A549 (cell line): ENCODE measurements at regions not wholly inside any gene's neighbourhood (a gene's known extent, or its start where the extent isn't known, plus 50 kb on each side); places are given as distances from the start of the nearest gene placed in this dataset.

Source experiments
- ATAC-seq, 2 experiments: fragments of 200-7000 bp in 1 of 2; fragments of >200 bp in 1 of 2; cut with Nextera tagmentation in 1 of 2; cut with Tn5 transposase in 1 of 2; 3 replicates each; pipeline versions ENCODE4 v1.8.0 to v1.9.1; 2018 to 2020; ENCODE audit warnings: mild to moderate bottlenecking in 1 of 2, moderate library complexity in 1 of 2
- CTCF ChIA-PET: fragments of 300-600 bp; sonication (Branson Sonifier 250); formaldehyde crosslinking; extraction: SDS; loops from one replicate; lab custom pipeline; 2021; ENCODE audit warnings: antibody characterized with exemption, inconsistent platforms; lab: Yijun Ruan, JAX
- POLR2A ChIA-PET: fragments of 350-600 bp; formaldehyde crosslinking; extraction: SDS; loops from one replicate; lab custom pipeline; 2021; ENCODE audit warnings: antibody characterized with exemption, inconsistent platforms; lab: Yijun Ruan, JAX
- DNase-seq, 2 experiments: peaks; one replicate each; pipeline versions ENCODE4 v3.0.0 to v3.0.0-alpha.2; 2011 to 2016; ENCODE audit warnings: low read depth in 1 of 2, low spot score in 1 of 2
- FAIRE-seq: peaks from 2 replicates; lab custom pipeline; 2011; peaks lifted over from hg19 to GRCh38; lab: Jason Lieb, UNC
- H3K27ac ChIP-seq, 2 experiments: fragments of >200 bp; sonication (Bioruptor Twin); formaldehyde crosslinking; 3 replicates each; pipeline ENCODE4 v1.5.1; 2016 to 2017
- H3K4me1 ChIP-seq: fragments of >200 bp; sonication (Bioruptor Twin); formaldehyde crosslinking; 3 replicates; pipeline ENCODE4 v1.6.1; 2016
- H3K4me2 ChIP-seq: fragments of >200 bp; sonication (Bioruptor Twin); formaldehyde crosslinking; 3 replicates; pipeline ENCODE4 v1.6.1; 2016
- H3K4me3 ChIP-seq: fragments of >200 bp; sonication (Bioruptor Twin); formaldehyde crosslinking; 3 replicates; pipeline ENCODE4 v1.5.1; 2016
- H3K9me3 ChIP-seq: fragments of >200 bp; sonication (Bioruptor Twin); formaldehyde crosslinking; 3 replicates; pipeline ENCODE4 v1.6.1; 2016
- BCL3 ChIP-seq: fragments of >200 bp; sonication (Bioruptor Twin); formaldehyde crosslinking; IDR thresholded peaks from 3 replicates; pipeline ENCODE4 v1.6.1; 2016
- CEBPB ChIP-seq, 2 experiments: fragments of >200 bp in 1 of 2; sonication (Bioruptor Twin) in 1 of 2; formaldehyde crosslinking in 1 of 2; IDR thresholded peaks; 2 replicates each; pipeline ENCODE4 v1.6.1; 2012 to 2016
- CTCF ChIP-seq: fragments of >200 bp; sonication (Bioruptor Twin); formaldehyde crosslinking; IDR thresholded peaks from 3 replicates; pipeline ENCODE4 v1.5.1; 2016
- EP300 ChIP-seq, 2 experiments: fragments of >200 bp; sonication (Bioruptor Twin); formaldehyde crosslinking; IDR thresholded peaks; 2 replicates in 1 of 2; 3 replicates in 1 of 2; pipeline ENCODE4 v1.6.1; 2016 to 2017
- FOSB ChIP-seq: fragments of 250-450 bp; sonication (Bioruptor Pico); IDR thresholded peaks from 2 replicates; pipeline ENCODE4 v1.5.0; 2020; ENCODE audit warnings: mild to moderate bottlenecking, moderate library complexity
- GATA3 ChIP-seq: IDR thresholded peaks from 2 replicates; pipeline ENCODE4 v1.6.1; 2012; ENCODE audit warnings: borderline replicate concordance
- HES2 ChIP-seq: fragments of >200 bp; sonication (Bioruptor Twin); formaldehyde crosslinking; IDR thresholded peaks from 2 replicates; pipeline ENCODE4 v1.6.1; 2016
- HOXA7 ChIP-seq: fragments of 250-450 bp; sonication (Bioruptor Pico); IDR thresholded peaks from 2 replicates; pipeline ENCODE4 v1.5.0; 2020; ENCODE audit warnings: mild to moderate bottlenecking, moderate library complexity
- HOXB13 ChIP-seq: fragments of 250-450 bp; sonication (Bioruptor Pico); IDR thresholded peaks from 2 replicates; pipeline ENCODE4 v1.5.0; 2020; ENCODE audit warnings: low read depth, mild to moderate bottlenecking, moderate library complexity
- JUN ChIP-seq, 2 experiments: fragments of >200 bp; sonication (Bioruptor Twin); formaldehyde crosslinking; IDR thresholded peaks; 2 replicates in 1 of 2; 3 replicates in 1 of 2; pipeline ENCODE4 v1.6.1; 2016 to 2017
- MAFK ChIP-seq: fragments of 450-650 bp; IDR thresholded peaks from 2 replicates; pipeline ENCODE4 v1.6.1; 2014; ENCODE audit not compliant: partially characterized antibody
- MAX ChIP-seq: IDR thresholded peaks from 2 replicates; pipeline ENCODE4 v1.6.1; 2012
- MYC ChIP-seq: IDR thresholded peaks from 2 replicates; pipeline ENCODE4 v1.6.1; 2012; ENCODE audit warnings: mild to moderate bottlenecking, inconsistent platforms, low read length, improper control_type of control experiment, borderline replicate concordance
- NFE2L2 ChIP-seq: fragments of 150-350 bp; conservative IDR thresholded peaks from 2 replicates; pipeline ENCODE4 v1.6.1; 2014; ENCODE audit warnings: low read length
- NR3C1 ChIP-seq: fragments of >200 bp; sonication (Bioruptor Twin); formaldehyde crosslinking; IDR thresholded peaks from 3 replicates; pipeline ENCODE4 v1.6.1; 2017
- PBX3 ChIP-seq: IDR thresholded peaks from 2 replicates; pipeline ENCODE4 v1.6.1; 2012
- RCOR1 ChIP-seq: fragments of 150-350 bp; IDR thresholded peaks from 2 replicates; pipeline ENCODE4 v1.6.1; 2014; ENCODE audit warnings: antibody characterized with exemption, low read length, low read depth
- RFX5 ChIP-seq: fragments of 450-650 bp; IDR thresholded peaks from 2 replicates; pipeline ENCODE4 v1.7.1; 2014; ENCODE audit warnings: antibody characterized with exemption, mild to moderate bottlenecking, moderate library complexity
- SREBF2 ChIP-seq: fragments of 450-650 bp; IDR thresholded peaks from 2 replicates; pipeline ENCODE4 v1.6.1; 2014; ENCODE audit warnings: mild to moderate bottlenecking, moderate library complexity
- TP53 ChIP-seq: fragments of 250-450 bp; sonication (Bioruptor Pico); IDR thresholded peaks from 2 replicates; pipeline ENCODE4 v1.5.0; 2021; ENCODE audit warnings: mild to moderate bottlenecking, moderate library complexity
- USF2 ChIP-seq: fragments of 450-650 bp; IDR thresholded peaks from 2 replicates; pipeline ENCODE4 v1.6.1; 2014; ENCODE audit warnings: antibody characterized with exemption
- ZC3H11A ChIP-seq: fragments of 450-650 bp; IDR thresholded peaks from 2 replicates; pipeline ENCODE4 v1.6.1; 2014; ENCODE audit warnings: antibody characterized with exemption, mild to moderate bottlenecking
- ZNF302 ChIP-seq: fragments of 250-450 bp; sonication (Bioruptor Pico); IDR thresholded peaks from 2 replicates; pipeline ENCODE4 v1.9.0; 2021; ENCODE audit warnings: inconsistent platforms, mild to moderate bottlenecking, moderate library complexity
- ZSCAN20 ChIP-seq: fragments of 250-450 bp; sonication (Bioruptor Pico); IDR thresholded peaks from 2 replicates; pipeline ENCODE4 v1.8.0; 2022; ENCODE audit warnings: mild to moderate bottlenecking, moderate library complexity
- WGBS: methylation state at CpG from one replicate; pipeline ENCODE4 v1.1.6; 2017; ENCODE audit errors: missing lambda C conversion rate; 5-methylcytosine and 5-hydroxymethylcytosine counted together

GRCh38 chr6:119799596-119800509, 450.3 kb upstream of the MAN1A1 start:
- POLR2A ChIA-PET: no interaction called here
- 13% methylated on average over 5 of the region's 5 CpGs for WGBS
- Histone ChIP-seq H3K4me2 (no peak overlapping the region), H3K4me1 (no peaks in the 10 kb centered on the region), H3K27ac (no peak overlapping the region), H3K9me3 (no peaks in the 10 kb centered on the region), H3K4me3 (no peak overlapping the region)
- no peak for TF ChIP-seq ZSCAN20 (CRISPR knock-in tag)
- TF ChIP-seq ZNF302 (CRISPR knock-in tag): no peak
- TF ChIP-seq CEBPB (IDR thresholded peaks at IDR 0.05): no peak
- TF ChIP-seq SREBF2: no peak
- TF ChIP-seq PBX3: no peak
- TF ChIP-seq RFX5: no peak
- no peak for TF ChIP-seq MYC
- CTCF ChIA-PET: no interaction called here
- DNase-seq (no peak), FAIRE-seq (no peak), ATAC-seq (no peak)

GRCh38 chr6:119791736-119792135, 442.2 kb upstream of the MAN1A1 start:
- H3K27ac ChIP-seq: no peak overlapping the region
- DNase-seq: no peak
- WGBS: 17% methylated on average over 1 of the region's 1 CpG
- TF ChIP-seq JUN (IDR thresholded peaks at IDR 0.05) (no peak), MYC (no peak), USF2 (no peak), NR3C1 (no peak)
- FAIRE-seq: no peak
- H3K9me3 ChIP-seq: no peaks in the 10 kb centered on the region
- H3K4me2 ChIP-seq: no peak overlapping the region
- H3K4me3 ChIP-seq: no peak overlapping the region
- CTCF ChIA-PET: no interaction called here
- no peaks in the 10 kb centered on the region for H3K4me1 ChIP-seq
- POLR2A ChIA-PET: no interaction called here
- ATAC-seq: no peak

GRCh38 chr6:119781365-119781764, 431.8 kb upstream of the MAN1A1 start:
- CTCF ChIA-PET: no interaction called here
- POLR2A ChIA-PET: no interaction called here
- no peak for DNase-seq
- Histone ChIP-seq H3K4me1 (no peaks in the 10 kb centered on the region), H3K27ac (no peak overlapping the region), H3K4me3 (no peak overlapping the region), H3K4me2 (no peak overlapping the region), H3K9me3 (no peaks in the 10 kb centered on the region)
- ATAC-seq: no peak
- WGBS: 8% methylated on average over 5 of the region's 6 CpGs
- FAIRE-seq: no peak
- TF ChIP-seq ZC3H11A (no peak), HOXA7 (CRISPR knock-in tag) (no peak), EP300 (IDR thresholded peaks at IDR 0.05) (no peak), CTCF (no peak), SREBF2 (no peak), FOSB (no peak), GATA3 (no peak), NFE2L2 (no peak)
- TF ChIP-seq, all 56 proteins: peak for 0

GRCh38 chr6:119768201-119768600, 418.6 kb upstream of the MAN1A1 start:
- no peak for DNase-seq
- H3K9me3 ChIP-seq: no peaks in the 10 kb centered on the region
- H3K4me1 ChIP-seq: no peaks in the 10 kb centered on the region
- 53% methylated on average over 5 of the region's 5 CpGs for WGBS
- H3K27ac ChIP-seq: no peak overlapping the region
- ATAC-seq: no peak
- ChIA-PET POLR2A (no interaction called here), CTCF (no interaction called here)
- no peak overlapping the region for H3K4me3 ChIP-seq
- no peak for FAIRE-seq
- no peak overlapping the region for H3K4me2 ChIP-seq
- TF ChIP-seq HOXB13 (CRISPR knock-in tag) (no peak), HOXA7 (CRISPR knock-in tag) (no peak), RCOR1 (no peak), MAX (no peak), SREBF2 (no peak), MAFK (no peak), HES2 (no peak), JUN (IDR thresholded peaks at IDR 0.05) (no peak), BCL3 (no peak), TP53 (CRISPR knock-in tag) (no peak)
